CD14-positive monocyte (primary cell): ENCODE measurements at regions not wholly inside any gene's neighbourhood (a gene's known extent, or its start where the extent isn't known, plus 50 kb on each side); places are given as distances from the start of the nearest gene placed in this dataset.

Source experiments
- DNase-seq, 3 donors: peaks; one replicate each; pipeline ENCODE4 v3.0.0-alpha.2; 2011 to 2022
- H2AFZ ChIP-seq: 2 replicates; pipeline ENCODE4 v1.6.0; 2012; ENCODE audit warnings: mild to moderate bottlenecking, low read depth, low read length, inconsistent platforms; ENCODE audit not compliant: insufficient read depth, poor library complexity, severe bottlenecking
- H3K27ac ChIP-seq, 2 donors: 1 replicate in 1 of 2; 2 replicates in 1 of 2; pipeline ENCODE4 v1.5.1; 2012 to 2013; ENCODE audit warnings: low read length in 2 of 2, control low read depth in 1 of 2, inconsistent platforms in 1 of 2, low read depth in 1 of 2, mild to moderate bottlenecking in 1 of 2
- H3K27me3 ChIP-seq, 2 donors: one replicate each; pipeline versions ENCODE4 v1.6.0 to v1.6.1; 2011 to 2013; ENCODE audit warnings: low read length in 2 of 2; ENCODE audit not compliant: control insufficient read depth in 2 of 2, insufficient read depth in 2 of 2
- H3K36me3 ChIP-seq, 2 donors: replicated peaks in 1 of 2; 1 replicate in 1 of 2; 2 replicates in 1 of 2; pipeline versions ENCODE4 v1.5.1 to v1.6.1; 2012 to 2013; ENCODE audit warnings: low read length in 2 of 2, control low read depth in 1 of 2, inconsistent platforms in 1 of 2, mild to moderate bottlenecking in 1 of 2; ENCODE audit not compliant: insufficient read depth in 2 of 2, control insufficient read depth in 1 of 2
- H3K4me1 ChIP-seq, 2 donors: 1 replicate in 1 of 2; 2 replicates in 1 of 2; pipeline versions ENCODE4 v1.5.1 to v1.6.1; 2012 to 2013; ENCODE audit warnings: low read length in 2 of 2, control low read depth in 1 of 2, inconsistent platforms in 1 of 2, mild to moderate bottlenecking in 1 of 2, moderate library complexity in 1 of 2; ENCODE audit not compliant: insufficient read depth in 2 of 2, control insufficient read depth in 1 of 2
- H3K4me2 ChIP-seq: replicated peaks from 2 replicates; pipeline ENCODE3; 2012; ENCODE audit warnings: low read length, moderate library complexity, mild to moderate bottlenecking; ENCODE audit not compliant: poor library complexity, severe bottlenecking; ENCODE audit errors: extremely low read depth
- H3K4me3 ChIP-seq, 3 experiments: fragments of 200-600 bp in 1 of 3; sonication (generic) in 1 of 3; replicated peaks in 1 of 3; 1 replicate in 2 of 3; 2 replicates in 1 of 3; pipeline ENCODE4 v1.5.1; 2011 to 2013; ENCODE audit warnings: low read length in 3 of 3, mild to moderate bottlenecking in 3 of 3, control low read depth in 2 of 3, low read depth in 2 of 3, inconsistent platforms in 1 of 3, moderate library complexity in 1 of 3
- H3K79me2 ChIP-seq: 2 replicates; pipeline ENCODE4 v1.6.0; 2012; ENCODE audit warnings: mild to moderate bottlenecking, control low read depth, inconsistent platforms, low read length, moderate library complexity; ENCODE audit not compliant: insufficient read depth
- H3K9ac ChIP-seq: 2 replicates; pipeline ENCODE4 v1.6.0; 2017; ENCODE audit warnings: low read length, mild to moderate bottlenecking; ENCODE audit not compliant: insufficient read depth, poor library complexity, severe bottlenecking
- H3K9me3 ChIP-seq, 2 donors: replicated peaks in 1 of 2; 1 replicate in 1 of 2; 2 replicates in 1 of 2; pipeline versions ENCODE4 v1.5.1 to v1.6.1; 2012 to 2013; ENCODE audit warnings: low read length in 2 of 2, control low read depth in 1 of 2; ENCODE audit not compliant: control insufficient read depth in 1 of 2, insufficient read depth in 1 of 2
- H4K20me1 ChIP-seq: 2 replicates; pipeline ENCODE4 v1.6.0; 2012; ENCODE audit warnings: mild to moderate bottlenecking, low read length, control low read depth, moderate library complexity; ENCODE audit not compliant: insufficient read depth
- H3K27ac Mint-ChIP-seq, 7 donors: one replicate each; pipeline ENCODE4 v1.8.0; 2020; ENCODE audit warnings: mild to moderate bottlenecking in 7 of 7, mixed read lengths in 7 of 7, moderate library complexity in 6 of 7, inconsistent platforms in 2 of 7
- H3K27me3 Mint-ChIP-seq, 3 donors: one replicate each; pipeline ENCODE4 v1.8.0; 2021 to 2022; ENCODE audit warnings: low read depth in 3 of 3, mild to moderate bottlenecking in 3 of 3, mixed read lengths in 3 of 3, moderate library complexity in 3 of 3, inconsistent platforms in 1 of 3
- H3K36me3 Mint-ChIP-seq, 2 donors: one replicate each; pipeline ENCODE4 v1.8.0; 2020; ENCODE audit warnings: mixed read lengths in 2 of 2, inconsistent platforms in 1 of 2, mild to moderate bottlenecking in 1 of 2
- H3K4me1 Mint-ChIP-seq: one replicate; pipeline ENCODE4 v1.8.0; 2020; ENCODE audit warnings: mild to moderate bottlenecking, mixed read lengths
- H3K4me3 Mint-ChIP-seq, 2 donors: one replicate each; pipeline ENCODE4 v1.8.0; 2020; ENCODE audit warnings: mild to moderate bottlenecking in 2 of 2, mixed read lengths in 2 of 2, moderate library complexity in 1 of 2
- H3K9me3 Mint-ChIP-seq, 7 donors: one replicate each; pipeline ENCODE4 v1.8.0; 2020 to 2022; ENCODE audit warnings: mixed read lengths in 7 of 7, mild to moderate bottlenecking in 6 of 7, moderate library complexity in 6 of 7, inconsistent platforms in 2 of 7
- CTCF ChIP-seq: fragments of 200-600 bp; IDR thresholded peaks from one replicate; pipeline ENCODE4 v1.8.0; 2022; ENCODE audit warnings: antibody characterized with exemption, mild to moderate bottlenecking
- WGBS: methylation state at CpG from one replicate; pipeline ENCODE4 v1.1.5; 2013; ENCODE audit warnings: missing lambda C conversion rate; ENCODE audit not compliant: insufficient coverage; 5-methylcytosine and 5-hydroxymethylcytosine counted together
- intact Hi-C, 2 donors: fragments of 100-400 bp; cut with micrococcal nuclease; formaldehyde crosslinking; loops; one replicate each; pipeline versions ENCODE4 v1.15.0 to v1.15.1; 2023

- Mint-ChIP-seq H3K4me1 (no peaks in the 10 kb centered on the region), H3K4me3 (no peak overlapping the region), H3K9me3 (peaks cover 0 to 10% (median 2%) of the 10 kb centered on the region in 7 donors), H3K27me3 (peaks cover 0 to 2% (median 1%) of the 10 kb centered on the region in 3 donors), H3K27ac (no peak overlapping the region), H3K36me3 (no peaks in the 10 kb centered on the region)
- intact Hi-C loops = no loop called here
- Histone ChIP-seq H3K36me3 (no peaks in the 10 kb centered on the region), H3K79me2 (no peaks in the 10 kb centered on the region), H3K4me1 (no peaks in the 10 kb centered on the region), H3K4me3 (no peak overlapping the region), H3K27ac (no peak overlapping the region), H2AFZ (no peak overlapping the region), H3K9me3 (peaks cover 4 to 11% of the 10 kb centered on the region in 2 donors), H3K4me2 (no peak overlapping the region), H3K9ac (no peak overlapping the region), H3K27me3 (no peaks in the 10 kb centered on the region), H4K20me1 (no peaks in the 10 kb centered on the region)
- 100% methylated on average over 1 of the region's 1 CpG for WGBS
- no peak for TF ChIP-seq CTCF
- no peak for DNase-seq
Measured at GRCh38 chr2:155357172-155357571, 658.7 kb downstream of the KCNJ3 start.

GRCh38 chr2:155356250-155356649 is 657.8 kb downstream of the KCNJ3 start:
- H3K27ac ChIP-seq = no peak overlapping the region
- H3K9me3 Mint-ChIP-seq = peaks cover 2 to 10% (median 4%) of the 10 kb centered on the region in 7 donors
- no peak overlapping the region for H3K4me3 ChIP-seq
- no CpG with 5 or more reads among the region's 1 CpG for WGBS
- no peak overlapping the region for H3K9ac ChIP-seq
- H3K79me2 ChIP-seq = no peaks in the 10 kb centered on the region
- H3K4me1 Mint-ChIP-seq = no peaks in the 10 kb centered on the region
- H3K9me3 ChIP-seq = peaks cover 4 to 16% of the 10 kb centered on the region in 2 donors
- H2AFZ ChIP-seq = no peak overlapping the region
- H3K4me3 Mint-ChIP-seq = no peak overlapping the region
- H3K4me1 ChIP-seq = no peaks in the 10 kb centered on the region
- H3K36me3 ChIP-seq = no peaks in the 10 kb centered on the region
- H3K27ac Mint-ChIP-seq = peak overlapping the region in 1 of 7 donors; percentile 76
- intact Hi-C loops = no loop called here
- H4K20me1 ChIP-seq = no peaks in the 10 kb centered on the region
- H3K36me3 Mint-ChIP-seq = no peaks in the 10 kb centered on the region
- DNase-seq = no peak
- no peak for TF ChIP-seq CTCF
- H3K27me3 Mint-ChIP-seq = peaks cover 0 to 2% (median 1%) of the 10 kb centered on the region in 3 donors
- H3K27me3 ChIP-seq = no peaks in the 10 kb centered on the region
- no peak overlapping the region for H3K4me2 ChIP-seq
